ENCODE measurements at regions not wholly inside any gene's neighbourhood (a gene's known extent, or its start where the extent isn't known, plus 50 kb on each side); places are given as distances from the start of the nearest gene placed in this dataset.

DNA sequence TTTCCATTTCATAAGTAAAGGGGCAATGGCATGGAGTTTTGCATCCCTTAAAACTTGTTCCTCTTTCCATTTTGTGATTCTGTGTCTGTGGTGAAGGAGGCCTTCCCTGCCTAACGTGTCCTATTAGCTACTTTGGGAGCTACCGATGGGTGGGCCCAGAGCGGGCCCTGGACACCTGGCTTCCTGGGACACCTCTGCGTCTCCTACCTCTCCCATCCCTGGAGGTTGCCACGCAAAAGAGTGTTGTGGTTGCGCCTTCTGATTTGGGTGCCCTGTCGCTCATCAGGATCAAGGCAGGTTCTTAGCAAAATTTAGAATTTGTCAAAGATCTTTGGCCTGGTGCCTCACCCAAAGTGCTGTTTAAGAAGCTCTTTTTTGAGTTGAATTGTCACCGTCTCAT is 116.4 kb upstream of the CACNA1E start:
- H3K4me3 ChIP-seq (ENCODE audit: low read depth, low read length): no peak overlapping the region
- no peaks in the 10 kb centered on the region for H3K36me3 ChIP-seq (ENCODE audit: control insufficient read depth in 2 of 2, insufficient read depth in 1 of 2, low read length in 2 of 2)
- CTCF ChIA-PET: interaction anchor here (0.6 to 0.7 kb wide), 2 partner anchors 201 to 807 kb away, joined by 3 read pairs; no protein-coding TSS in a partner anchor
- no peak overlapping the region for H3K27ac ChIP-seq (ENCODE audit: extremely low read depth, low read depth, low read length)
- no peaks in the 10 kb centered on the region for H3K9me3 ChIP-seq (ENCODE audit: control insufficient read depth, insufficient read depth, low read depth, low read length)
- POLR2A ChIA-PET: no interaction called here
- TF ChIP-seq ZNF423 (tag by site-specific recombination; IDR thresholded peaks at IDR 0.05): no peak
- TF ChIP-seq, protein P1, sequence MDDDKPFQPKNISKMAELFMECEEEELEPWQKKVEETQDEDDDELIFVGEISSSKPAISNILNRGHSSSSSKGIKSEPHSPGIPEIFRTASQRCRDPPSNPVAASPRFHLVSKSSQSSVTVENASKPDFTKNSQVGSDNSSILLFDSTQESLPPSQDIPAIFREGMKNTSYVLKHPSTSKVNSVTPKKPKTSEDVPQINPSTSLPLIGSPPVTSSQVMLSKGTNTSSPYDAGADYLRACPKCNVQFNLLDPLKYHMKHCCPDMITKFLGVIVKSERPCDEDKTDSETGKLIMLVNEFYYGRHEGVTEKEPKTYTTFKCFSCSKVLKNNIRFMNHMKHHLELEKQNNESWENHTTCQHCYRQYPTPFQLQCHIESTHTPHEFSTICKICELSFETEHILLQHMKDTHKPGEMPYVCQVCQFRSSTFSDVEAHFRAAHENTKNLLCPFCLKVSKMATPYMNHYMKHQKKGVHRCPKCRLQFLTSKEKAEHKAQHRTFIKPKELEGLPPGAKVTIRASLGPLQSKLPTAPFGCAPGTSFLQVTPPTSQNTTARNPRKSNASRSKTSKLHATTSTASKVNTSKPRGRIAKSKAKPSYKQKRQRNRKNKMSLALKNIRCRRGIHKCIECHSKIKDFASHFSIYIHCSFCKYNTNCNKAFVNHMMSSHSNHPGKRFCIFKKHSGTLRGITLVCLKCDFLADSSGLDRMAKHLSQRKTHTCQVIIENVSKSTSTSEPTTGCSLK (tag by site-specific recombination; IDR thresholded peaks at IDR 0.05): no peak
- no peak for TF ChIP-seq KLF16 (tag by site-specific recombination; IDR thresholded peaks at IDR 0.05)
- no peak for TF ChIP-seq ZSCAN16 (tag by site-specific recombination; IDR thresholded peaks at IDR 0.05)
- no peak for TF ChIP-seq ZNF350 (tag by site-specific recombination; IDR thresholded peaks at IDR 0.05)
- no peaks in the 10 kb centered on the region for H3K4me1 ChIP-seq (ENCODE audit: control insufficient read depth, insufficient read depth, low read length)

DNA sequence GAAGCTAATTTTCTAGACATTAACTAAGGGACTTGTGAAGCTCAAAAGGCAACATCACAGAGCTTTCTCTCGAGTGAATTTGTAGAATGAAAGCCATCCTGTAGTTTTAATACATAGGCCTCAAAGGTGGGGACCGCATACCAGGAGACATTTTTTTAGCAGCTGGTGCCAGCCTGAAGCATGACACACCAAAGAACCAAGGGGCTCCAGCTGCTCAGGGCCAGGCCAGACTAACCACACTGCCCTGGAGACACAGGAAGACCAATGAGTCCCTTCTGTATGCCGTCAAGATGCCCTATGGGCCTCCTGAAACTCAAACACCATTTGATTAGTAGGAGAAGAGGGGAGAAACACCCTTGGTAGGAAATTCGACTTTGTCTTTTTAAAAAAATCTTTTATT is 113.9 kb upstream of the CACNA1E start:
- no peaks in the 10 kb centered on the region for H3K9me3 ChIP-seq (ENCODE audit: control insufficient read depth, insufficient read depth, low read depth, low read length)
- no peak overlapping the region for H3K27ac ChIP-seq (ENCODE audit: extremely low read depth, low read depth, low read length)
- no peaks in the 10 kb centered on the region for H3K36me3 ChIP-seq (ENCODE audit: control insufficient read depth in 2 of 2, insufficient read depth in 1 of 2, low read length in 2 of 2)
- TF ChIP-seq ZNF350 (tag by site-specific recombination; IDR thresholded peaks at IDR 0.05) (no peak), BCL11A (tag by site-specific recombination; IDR thresholded peaks at IDR 0.05; ENCODE audit: low read depth) (no peak), ZNF621 (tag by site-specific recombination; IDR thresholded peaks at IDR 0.05) (no peak), ZNF211 (tag by site-specific recombination; IDR thresholded peaks at IDR 0.05; ENCODE audit: low read depth) (no peak), WT1 (tag by site-specific recombination; IDR thresholded peaks at IDR 0.05) (no peak), ZNF274 (IDR thresholded peaks at IDR 0.05; ENCODE audit: low read length) (no peak), ZNF274 (tag by site-specific recombination; IDR thresholded peaks at IDR 0.05; ENCODE audit: borderline replicate concordance) (no peak)
- ChIA-PET CTCF (no interaction called here), POLR2A (no interaction called here)
- H3K4me1 ChIP-seq (ENCODE audit: control insufficient read depth, insufficient read depth, low read length): no peaks in the 10 kb centered on the region
- no peak overlapping the region for H3K4me3 ChIP-seq (ENCODE audit: low read depth, low read length)

DNA sequence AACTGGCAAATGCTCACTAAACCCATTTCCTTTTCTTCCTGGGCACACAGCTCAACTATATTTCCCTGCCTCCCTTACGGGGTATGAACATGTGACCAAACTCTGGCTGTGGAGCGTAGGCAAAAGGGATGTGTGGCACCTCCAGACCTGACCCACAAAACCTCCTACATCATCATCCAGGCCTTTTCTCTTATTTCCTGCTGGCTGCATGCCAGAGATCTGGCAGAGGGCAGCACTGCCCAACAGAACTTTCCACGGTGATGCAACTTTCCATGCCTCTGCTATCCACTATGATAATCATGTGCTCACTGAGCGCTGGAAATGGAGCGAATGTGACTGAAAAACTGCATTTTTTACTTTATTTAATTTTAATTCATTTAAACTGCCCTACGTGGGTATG is 99.6 kb upstream of the CACNA1E start:
- no peak overlapping the region for H3K4me3 ChIP-seq (ENCODE audit: low read depth, low read length)
- H3K36me3 ChIP-seq (ENCODE audit: control insufficient read depth in 2 of 2, insufficient read depth in 1 of 2, low read length in 2 of 2): no peaks in the 10 kb centered on the region
- ChIA-PET CTCF (interaction anchor here (0.6 to 0.9 kb wide), 2 partner anchors 41 to 764 kb away, joined by 3 read pairs; no protein-coding TSS in a partner anchor), POLR2A (no interaction called here)
- H3K4me1 ChIP-seq (ENCODE audit: control insufficient read depth, insufficient read depth, low read length): no peaks in the 10 kb centered on the region
- peak; percentile 37; the same call in 1 of the 2 replicates for TF ChIP-seq EGR2 (tag by site-specific recombination; IDR thresholded peaks at IDR 0.05; ENCODE audit: low read depth)
- peak; percentile 74 for TF ChIP-seq ZFHX2 (tag by site-specific recombination; conservative IDR thresholded peaks at IDR 0.05)
- no peak for TF ChIP-seq ZNF138 (tag by site-specific recombination; IDR thresholded peaks at IDR 0.05; ENCODE audit: borderline replicate concordance)
- no peak overlapping the region for H3K27ac ChIP-seq (ENCODE audit: extremely low read depth, low read depth, low read length)
- no peaks in the 10 kb centered on the region for H3K9me3 ChIP-seq (ENCODE audit: control insufficient read depth, insufficient read depth, low read depth, low read length)

DNA sequence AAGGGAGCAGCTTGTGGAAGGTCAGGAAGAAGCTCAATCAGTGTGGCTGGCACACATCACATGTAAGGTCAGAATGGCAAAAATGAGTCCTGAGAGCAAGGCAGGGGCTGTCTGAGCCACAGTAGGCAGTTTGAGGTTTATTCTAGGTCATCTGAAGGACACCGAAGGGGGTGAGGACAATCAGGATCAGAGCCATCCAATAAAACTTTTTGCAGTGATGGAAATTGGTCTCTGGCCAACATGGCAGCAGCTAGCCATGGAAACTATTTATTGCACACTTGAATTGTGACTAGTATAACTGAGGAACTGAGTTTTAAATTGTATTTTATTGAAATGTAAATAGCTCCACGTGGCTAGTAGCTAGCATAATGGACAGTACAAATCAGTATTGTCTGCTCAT is 97.0 kb upstream of the CACNA1E start:
- POLR2A ChIA-PET: no interaction called here
- no peaks in the 10 kb centered on the region for H3K9me3 ChIP-seq (ENCODE audit: control insufficient read depth, insufficient read depth, low read depth, low read length)
- CTCF ChIA-PET: no interaction called here
- H3K36me3 ChIP-seq (ENCODE audit: control insufficient read depth in 2 of 2, insufficient read depth in 1 of 2, low read length in 2 of 2): no peaks in the 10 kb centered on the region
- no peak for TF ChIP-seq ZNF626 (tag by site-specific recombination; IDR thresholded peaks at IDR 0.05)
- TF ChIP-seq ZNF48 (tag by site-specific recombination; IDR thresholded peaks at IDR 0.05): no peak
- no peak for TF ChIP-seq ZNF175 (tag by site-specific recombination; IDR thresholded peaks at IDR 0.05)
- TF ChIP-seq SETDB1 (IDR thresholded peaks at IDR 0.05; ENCODE audit: insufficient read length, low read length): no peak
- no peak for TF ChIP-seq ZNF138 (tag by site-specific recombination; IDR thresholded peaks at IDR 0.05; ENCODE audit: borderline replicate concordance)
- TF ChIP-seq, protein P2, sequence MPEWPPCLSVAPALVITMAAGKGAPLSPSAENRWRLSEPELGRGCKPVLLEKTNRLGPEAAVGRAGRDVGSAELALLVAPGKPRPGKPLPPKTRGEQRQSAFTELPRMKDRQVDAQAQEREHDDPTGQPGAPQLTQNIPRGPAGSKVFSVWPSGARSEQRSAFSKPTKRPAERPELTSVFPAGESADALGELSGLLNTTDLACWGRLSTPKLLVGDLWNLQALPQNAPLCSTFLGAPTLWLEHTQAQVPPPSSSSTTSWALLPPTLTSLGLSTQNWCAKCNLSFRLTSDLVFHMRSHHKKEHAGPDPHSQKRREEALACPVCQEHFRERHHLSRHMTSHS (tag by site-specific recombination; IDR thresholded peaks at IDR 0.05): no peak
- TF ChIP-seq, protein P3, sequence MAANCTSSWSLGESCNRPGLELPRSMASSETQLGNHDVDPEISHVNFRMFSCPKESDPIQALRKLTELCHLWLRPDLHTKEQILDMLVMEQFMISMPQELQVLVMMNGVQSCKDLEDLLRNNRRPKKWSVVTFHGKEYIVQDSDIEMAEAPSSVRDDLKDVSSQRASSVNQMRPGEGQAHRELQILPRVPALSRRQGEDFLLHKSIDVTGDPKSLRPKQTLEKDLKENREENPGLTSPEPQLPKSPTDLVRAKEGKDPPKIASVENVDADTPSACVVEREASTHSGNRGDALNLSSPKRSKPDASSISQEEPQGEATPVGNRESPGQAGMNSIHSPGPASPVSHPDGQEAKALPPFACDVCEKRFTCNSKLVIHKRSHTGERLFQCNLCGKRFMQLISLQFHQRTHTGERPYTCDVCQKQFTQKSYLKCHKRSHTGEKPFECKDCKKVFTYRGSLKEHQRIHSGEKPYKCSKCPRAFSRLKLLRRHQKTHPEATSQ (tag by site-specific recombination; IDR thresholded peaks at IDR 0.05): no peak
- no peak for TF ChIP-seq ZNF341 (tag by site-specific recombination; IDR thresholded peaks at IDR 0.05; ENCODE audit: low read depth)
- TF ChIP-seq ZNF335 (tag by site-specific recombination; conservative IDR thresholded peaks at IDR 0.05): no peak
- TF ChIP-seq ZFP41 (tag by site-specific recombination; IDR thresholded peaks at IDR 0.05; ENCODE audit: borderline replicate concordance): no peak
- no peak for TF ChIP-seq TRIM28 (IDR thresholded peaks at IDR 0.05; ENCODE audit: borderline replicate concordance, low read length)
- no peak for TF ChIP-seq ZNF768 (tag by site-specific recombination; IDR thresholded peaks at IDR 0.05)
- TF ChIP-seq ZNF658 (tag by site-specific recombination; IDR thresholded peaks at IDR 0.05): no peak
- H3K4me3 ChIP-seq (ENCODE audit: low read depth, low read length): no peak overlapping the region
- H3K27ac ChIP-seq (ENCODE audit: extremely low read depth, low read depth, low read length): no peak overlapping the region
- 0 out of 2 replicates have a peak, but pooled peaks cover 3% of the 10 kb centered on the region for H3K4me1 ChIP-seq (ENCODE audit: control insufficient read depth, insufficient read depth, low read length)
